Fibroblast of pulmonary artery (primary cell): ENCODE measurements at regions not wholly inside any gene's neighbourhood (a gene's known extent, or its start where the extent isn't known, plus 50 kb on each side); places are given as distances from the start of the nearest gene placed in this dataset.

Experiments used
- DNase-seq: peaks from one replicate; pipeline ENCODE4 v3.0.0-alpha.2; 2010; ENCODE audit warnings: low read depth
- H3K4me3 ChIP-seq: replicated peaks from 2 replicates; pipeline ENCODE4 v1.5.1; 2011; ENCODE audit warnings: low read depth, mild to moderate bottlenecking, control low read depth, low read length, moderate library complexity
- TF ChIP-seq, protein P1 (sequence below): IDR thresholded peaks from 2 replicates; pipeline ENCODE4 v1.5.1; 2011; ENCODE audit warnings: mild to moderate bottlenecking, control low read depth, low read length, inconsistent platforms; ENCODE audit errors: missing control alignments

DNA sequence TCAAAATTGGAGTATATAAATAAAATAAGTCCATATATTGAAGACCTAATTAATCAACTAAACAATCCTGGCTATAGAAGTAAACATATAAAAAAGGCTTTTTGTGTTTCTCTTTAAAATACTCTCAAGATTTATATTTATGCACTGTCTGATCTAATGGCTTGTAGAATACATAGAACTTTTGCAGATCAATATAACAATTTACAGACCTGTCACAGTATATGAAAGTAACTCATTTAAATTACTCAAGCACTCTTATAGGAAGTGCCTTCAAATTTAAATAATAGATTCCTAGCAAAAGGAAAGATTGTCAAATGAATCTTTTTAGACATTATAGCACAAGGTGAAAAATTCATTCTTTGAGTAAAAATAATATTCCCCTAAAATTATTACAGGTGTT, 615.8 kb upstream of the RGS18 start:
- TF ChIP-seq, protein P1, sequence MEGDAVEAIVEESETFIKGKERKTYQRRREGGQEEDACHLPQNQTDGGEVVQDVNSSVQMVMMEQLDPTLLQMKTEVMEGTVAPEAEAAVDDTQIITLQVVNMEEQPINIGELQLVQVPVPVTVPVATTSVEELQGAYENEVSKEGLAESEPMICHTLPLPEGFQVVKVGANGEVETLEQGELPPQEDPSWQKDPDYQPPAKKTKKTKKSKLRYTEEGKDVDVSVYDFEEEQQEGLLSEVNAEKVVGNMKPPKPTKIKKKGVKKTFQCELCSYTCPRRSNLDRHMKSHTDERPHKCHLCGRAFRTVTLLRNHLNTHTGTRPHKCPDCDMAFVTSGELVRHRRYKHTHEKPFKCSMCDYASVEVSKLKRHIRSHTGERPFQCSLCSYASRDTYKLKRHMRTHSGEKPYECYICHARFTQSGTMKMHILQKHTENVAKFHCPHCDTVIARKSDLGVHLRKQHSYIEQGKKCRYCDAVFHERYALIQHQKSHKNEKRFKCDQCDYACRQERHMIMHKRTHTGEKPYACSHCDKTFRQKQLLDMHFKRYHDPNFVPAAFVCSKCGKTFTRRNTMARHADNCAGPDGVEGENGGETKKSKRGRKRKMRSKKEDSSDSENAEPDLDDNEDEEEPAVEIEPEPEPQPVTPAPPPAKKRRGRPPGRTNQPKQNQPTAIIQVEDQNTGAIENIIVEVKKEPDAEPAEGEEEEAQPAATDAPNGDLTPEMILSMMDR, result no peak
- DNase-seq, result no peak
- no peak overlapping the region for H3K4me3 ChIP-seq

DNA sequence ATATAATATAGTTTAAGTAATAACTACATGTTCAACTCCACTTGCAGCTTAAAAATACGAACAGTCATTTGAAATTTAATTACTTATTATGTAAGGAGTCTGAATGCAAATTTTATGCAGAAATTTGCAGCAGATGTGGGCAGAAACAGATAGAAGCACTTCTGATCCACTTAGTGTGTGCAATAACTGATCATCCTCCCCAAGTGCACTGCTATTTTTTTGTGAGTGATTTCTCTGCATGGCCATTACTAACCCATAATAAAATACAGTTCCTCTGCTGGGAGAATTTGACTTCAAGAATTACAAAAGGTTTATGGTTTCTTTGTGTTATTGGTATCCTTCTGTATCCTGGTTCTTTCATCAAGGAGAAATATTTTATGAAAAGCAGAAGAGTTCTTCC, 611.5 kb upstream of the RGS18 start:
- no peak overlapping the region for H3K4me3 ChIP-seq
- no peak for DNase-seq
- TF ChIP-seq, protein P1, result no peak

DNA sequence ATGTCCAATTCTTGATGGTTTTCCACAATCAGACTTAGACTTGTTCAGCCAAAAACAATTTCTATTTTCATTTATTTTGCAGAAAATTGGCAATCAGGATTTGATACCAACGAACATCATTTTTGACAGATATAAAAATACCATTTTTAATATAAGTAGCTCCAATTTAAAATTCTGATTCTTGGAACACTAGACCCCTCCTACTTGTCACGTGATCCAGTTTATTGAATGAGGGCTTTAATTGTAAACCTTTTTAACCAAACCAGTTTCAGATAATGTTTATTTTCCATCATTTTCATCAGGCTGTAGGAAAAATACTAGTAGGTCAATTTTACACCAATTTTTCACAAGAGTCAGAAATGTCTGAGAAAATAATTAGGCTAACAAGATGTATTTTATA, 607.2 kb upstream of the RGS18 start:
- H3K4me3 ChIP-seq, result no peak overlapping the region
- DNase-seq, result no peak
- TF ChIP-seq, protein P1, result no peak

DNA sequence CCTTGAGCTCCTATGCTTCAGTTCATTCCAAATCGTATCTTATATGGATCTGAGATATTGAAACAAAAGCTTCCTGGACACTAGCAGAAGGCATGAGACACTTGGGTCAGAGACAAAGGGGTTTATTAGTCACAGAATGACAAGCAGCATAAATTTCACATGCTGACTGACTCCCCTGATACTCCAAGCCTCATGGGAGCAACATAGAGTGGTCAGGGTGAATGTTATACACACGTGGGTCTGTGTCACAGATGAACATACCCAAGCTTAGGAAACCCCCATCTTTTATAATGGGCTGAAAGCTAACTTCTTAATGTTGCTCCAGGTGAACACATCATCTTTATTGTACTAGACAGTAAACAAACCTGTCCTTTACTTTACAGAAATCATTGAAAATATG, 599.9 kb upstream of the RGS18 start:
- no peak for DNase-seq
- TF ChIP-seq, protein P1, result no peak
- H3K4me3 ChIP-seq, result no peak overlapping the region

DNA sequence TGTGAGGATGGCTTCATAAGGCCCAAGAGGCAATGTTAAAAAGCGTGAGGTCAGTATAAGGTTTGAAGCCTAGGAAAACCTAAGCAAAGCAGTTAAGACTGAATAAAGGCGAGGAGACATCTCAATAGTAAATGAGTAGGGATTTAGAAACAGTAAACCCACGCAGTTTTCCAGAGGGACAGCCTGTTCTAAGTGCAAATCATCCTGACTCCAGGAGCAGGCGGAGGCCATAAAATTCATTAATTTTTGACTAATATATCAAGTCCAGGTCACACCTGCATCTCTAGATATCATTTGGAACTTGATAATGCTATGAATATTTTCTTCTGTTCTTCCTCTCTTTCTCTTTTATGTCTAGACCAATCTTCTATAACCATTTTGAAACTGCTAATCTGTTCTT, 597.0 kb upstream of the RGS18 start:
- DNase-seq, result no peak
- TF ChIP-seq, protein P1, result no peak
- H3K4me3 ChIP-seq, result no peak overlapping the region

DNA sequence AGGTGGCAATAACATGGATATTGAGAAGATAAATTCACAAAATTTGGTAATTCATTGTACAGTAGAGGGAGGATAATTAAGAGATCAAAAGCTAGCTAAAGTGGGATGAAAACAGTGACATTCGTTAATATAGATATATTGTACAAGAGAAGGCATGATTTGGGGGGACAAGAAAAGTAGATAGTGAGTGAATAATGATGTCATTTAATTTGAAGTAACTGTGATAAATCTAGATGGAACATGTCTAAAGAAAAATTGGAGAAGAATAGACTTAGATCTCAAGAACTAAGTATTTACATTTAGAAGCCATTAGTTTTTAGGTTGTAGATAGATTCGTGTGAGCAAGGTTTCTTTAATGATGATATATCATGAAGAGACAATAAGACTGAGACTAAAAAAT, 594.0 kb upstream of the RGS18 start:
- DNase-seq, result no peak
- TF ChIP-seq, protein P1, result no peak
- H3K4me3 ChIP-seq, result no peak overlapping the region

DNA sequence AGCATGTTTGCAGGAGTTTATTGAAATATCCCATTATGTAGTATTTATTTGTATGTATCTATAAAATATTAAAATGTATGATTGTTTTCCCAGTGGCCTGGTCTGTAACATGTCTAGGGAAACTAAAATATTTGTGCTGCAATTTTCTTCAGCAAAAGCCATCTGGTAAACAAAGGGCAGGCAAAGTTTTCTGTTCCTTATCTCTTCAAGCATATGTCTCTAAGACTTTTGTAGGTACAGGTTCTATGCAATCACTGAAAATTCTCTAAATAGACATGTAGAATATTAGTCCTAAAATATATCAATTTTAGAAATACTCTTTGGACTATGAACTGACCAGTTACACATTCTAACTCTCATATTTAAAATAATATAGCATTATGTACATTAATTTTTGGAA, 585.8 kb upstream of the RGS18 start:
- H3K4me3 ChIP-seq, result no peak overlapping the region
- TF ChIP-seq, protein P1, result no peak
- no peak for DNase-seq
